ENCODE measurements at regions not wholly inside any gene's neighbourhood (a gene's known extent, or its start where the extent isn't known, plus 50 kb on each side); places are given as distances from the start of the nearest gene placed in this dataset.
A peak's percentile ranks its signal among the peaks of the same experiment; 100 is the strongest.

GRCh38 chr12:69151254-69151764, 88.1 kb upstream of the CPSF6 start:
- Histone ChIP-seq H3K9me3 (no peaks in the 10 kb centered on the region), H3K27me3 (no peaks in the 10 kb centered on the region), H3K4me1 (peaks cover 6 to 11% of the 10 kb centered on the region in 2 donors), H3K4me3 (no peak overlapping the region), H3K36me3 (no peaks in the 10 kb centered on the region), H3K27ac (no peak overlapping the region)
- no peak for DNase-seq
- no peak for TF ChIP-seq CTCF (IDR thresholded peaks at IDR 0.05)
- intact Hi-C loops (cut with DNase I), result no loop called here
- ATAC-seq, result peak; percentile 79

- H3K36me3 ChIP-seq, result no peaks in the 10 kb centered on the region
- H3K4me3 ChIP-seq, result no peak overlapping the region
- TF ChIP-seq CTCF (IDR thresholded peaks at IDR 0.05), result peak; percentile 88 to 91
- H3K9me3 ChIP-seq, result no peaks in the 10 kb centered on the region
- H3K27me3 ChIP-seq, result no peaks in the 10 kb centered on the region
- ATAC-seq (peak; percentile 65), DNase-seq (peak in 3 of 4 donors; percentile 39 to 65 (median 65))
- intact Hi-C loops (cut with DNase I), result no loop called here
- peak overlapping the region in 1 of 2 donors; percentile 4 for H3K27ac ChIP-seq
- peaks cover 12 to 19% of the 10 kb centered on the region in 2 donors for H3K4me1 ChIP-seq
Observed at GRCh38 chr12:69154585-69155363, 84.6 kb upstream of the CPSF6 start.

GRCh38 chr12:69157023-69157655, 82.2 kb upstream of the CPSF6 start:
- no peaks in the 10 kb centered on the region for H3K9me3 ChIP-seq
- H3K36me3 ChIP-seq, result no peaks in the 10 kb centered on the region
- peak; percentile 94 for TF ChIP-seq CTCF (IDR thresholded peaks at IDR 0.05)
- H3K4me1 ChIP-seq, result peaks cover 6 to 19% of the 10 kb centered on the region in 2 donors
- no peak overlapping the region for H3K4me3 ChIP-seq
- peak; percentile 64 to 96 (median 86) for DNase-seq
- intact Hi-C loops (cut with DNase I), result no loop called here
- H3K27ac ChIP-seq, result no peak overlapping the region
- ATAC-seq, result peak; percentile 96
- H3K27me3 ChIP-seq, result no peaks in the 10 kb centered on the region

GRCh38 chr12:69161829-69162228, 77.5 kb upstream of the CPSF6 start:
- Histone ChIP-seq H3K9me3 (no peaks in the 10 kb centered on the region), H3K27me3 (no peaks in the 10 kb centered on the region), H3K36me3 (no peaks in the 10 kb centered on the region), H3K4me1 (peaks cover 4 to 7% of the 10 kb centered on the region in 2 donors), H3K27ac (no peak overlapping the region), H3K4me3 (no peak overlapping the region)
- ATAC-seq, result no peak
- no peak for TF ChIP-seq CTCF (IDR thresholded peaks at IDR 0.05)
- intact Hi-C loops (cut with DNase I), result no loop called here
- DNase-seq, result no peak

GRCh38 chr12:69163681-69164362, 75.5 kb upstream of the CPSF6 start:
- ATAC-seq, result no peak
- no peak for TF ChIP-seq CTCF (IDR thresholded peaks at IDR 0.05)
- DNase-seq, result no peak
- Histone ChIP-seq H3K36me3 (no peaks in the 10 kb centered on the region), H3K4me1 (no peaks in the 10 kb centered on the region), H3K9me3 (no peaks in the 10 kb centered on the region), H3K4me3 (no peak overlapping the region), H3K27ac (no peak overlapping the region), H3K27me3 (no peaks in the 10 kb centered on the region)
- intact Hi-C loops (cut with DNase I), result no loop called here
